ENCODE measurements at regions not wholly inside any gene's neighbourhood (a gene's known extent, or its start where the extent isn't known, plus 50 kb on each side); places are given as distances from the start of the nearest gene placed in this dataset.

DNA sequence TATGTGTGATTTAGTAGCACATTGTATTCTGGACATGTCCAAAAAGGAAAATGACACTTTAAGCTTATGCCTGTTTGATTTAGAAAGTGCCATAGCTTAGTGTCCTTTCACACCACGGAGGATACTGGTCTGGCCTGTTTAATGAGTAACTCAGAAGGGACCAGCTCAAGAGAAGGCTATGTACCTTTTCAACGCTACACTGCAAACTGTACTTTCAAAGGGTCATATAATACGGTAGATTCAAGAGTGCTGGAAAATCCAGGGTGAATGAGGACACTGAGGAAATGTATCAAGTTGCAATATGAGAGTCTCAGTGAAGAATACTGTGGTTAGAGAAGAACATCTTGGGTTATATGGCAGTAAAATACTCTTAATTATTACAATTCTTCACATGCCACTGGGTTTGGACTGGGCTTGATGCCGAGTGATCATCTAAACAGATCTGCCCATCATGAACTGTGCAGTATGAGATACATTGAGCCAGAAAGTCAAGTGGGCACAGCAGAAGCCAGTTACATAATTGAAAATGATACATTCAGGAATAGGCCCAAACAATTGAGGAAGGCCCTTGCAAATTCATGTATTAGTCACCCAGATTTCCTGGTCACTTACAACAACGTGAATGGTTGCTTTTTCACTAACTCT, 1211.5 kb upstream of the CDH9 start:
- TF ChIP-seq, protein P1, sequence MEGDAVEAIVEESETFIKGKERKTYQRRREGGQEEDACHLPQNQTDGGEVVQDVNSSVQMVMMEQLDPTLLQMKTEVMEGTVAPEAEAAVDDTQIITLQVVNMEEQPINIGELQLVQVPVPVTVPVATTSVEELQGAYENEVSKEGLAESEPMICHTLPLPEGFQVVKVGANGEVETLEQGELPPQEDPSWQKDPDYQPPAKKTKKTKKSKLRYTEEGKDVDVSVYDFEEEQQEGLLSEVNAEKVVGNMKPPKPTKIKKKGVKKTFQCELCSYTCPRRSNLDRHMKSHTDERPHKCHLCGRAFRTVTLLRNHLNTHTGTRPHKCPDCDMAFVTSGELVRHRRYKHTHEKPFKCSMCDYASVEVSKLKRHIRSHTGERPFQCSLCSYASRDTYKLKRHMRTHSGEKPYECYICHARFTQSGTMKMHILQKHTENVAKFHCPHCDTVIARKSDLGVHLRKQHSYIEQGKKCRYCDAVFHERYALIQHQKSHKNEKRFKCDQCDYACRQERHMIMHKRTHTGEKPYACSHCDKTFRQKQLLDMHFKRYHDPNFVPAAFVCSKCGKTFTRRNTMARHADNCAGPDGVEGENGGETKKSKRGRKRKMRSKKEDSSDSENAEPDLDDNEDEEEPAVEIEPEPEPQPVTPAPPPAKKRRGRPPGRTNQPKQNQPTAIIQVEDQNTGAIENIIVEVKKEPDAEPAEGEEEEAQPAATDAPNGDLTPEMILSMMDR (IDR thresholded peaks at IDR 0.05; ENCODE audit: extremely low read depth in 1 of 2, insufficient read depth in 1 of 2, low read depth in 1 of 2, low read length in 2 of 2), result no peak
- no peak for TF ChIP-seq EZH2 (IDR thresholded peaks at IDR 0.05; ENCODE audit: borderline replicate concordance, low read depth, low read length, severe bottlenecking)
- no peak for TF ChIP-seq POLR2A (IDR thresholded peaks at IDR 0.05; ENCODE audit: low read depth, low read length)
- no peak for TF ChIP-seq POLR2AphosphoS5 (IDR thresholded peaks at IDR 0.05; ENCODE audit: insufficient read depth, low read depth, low read length)
- TF ChIP-seq, protein P2, sequence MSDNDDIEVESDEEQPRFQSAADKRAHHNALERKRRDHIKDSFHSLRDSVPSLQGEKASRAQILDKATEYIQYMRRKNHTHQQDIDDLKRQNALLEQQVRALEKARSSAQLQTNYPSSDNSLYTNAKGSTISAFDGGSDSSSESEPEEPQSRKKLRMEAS (IDR thresholded peaks at IDR 0.05; ENCODE audit: insufficient read depth, insufficient read length), result no peak

Measured in endothelial cell of umbilical vein (primary cell).